Body of pancreas (tissue), 4 donors: ENCODE measurements at regions not wholly inside any gene's neighbourhood (a gene's known extent, or its start where the extent isn't known, plus 50 kb on each side); places are given as distances from the start of the nearest gene placed in this dataset.

Source experiments
- POLR2A ChIP-seq, 3 donors: fragments of 450-650 bp; IDR thresholded peaks; one replicate each; pipeline ENCODE4 v1.6.1; 2016; ENCODE audit warnings: antibody characterized with exemption in 3 of 3, mild to moderate bottlenecking in 2 of 3
- TF ChIP-seq, protein P1 (sequence below), 7 experiments: fragments of 450-650 bp in 4 of 7; fragments of 200-600 bp in 3 of 7; sonication (generic) in 3 of 7; IDR thresholded peaks; one replicate each; pipeline ENCODE4 v1.5.1; 2016 to 2019; ENCODE audit warnings: antibody characterized with exemption in 7 of 7

GRCh38 chr12:13350381-13350780 lies 153.9 kb downstream of the EMP1 start:
- TF ChIP-seq POLR2A (IDR thresholded peaks at IDR 0.05), result no peak
- TF ChIP-seq, protein P1, sequence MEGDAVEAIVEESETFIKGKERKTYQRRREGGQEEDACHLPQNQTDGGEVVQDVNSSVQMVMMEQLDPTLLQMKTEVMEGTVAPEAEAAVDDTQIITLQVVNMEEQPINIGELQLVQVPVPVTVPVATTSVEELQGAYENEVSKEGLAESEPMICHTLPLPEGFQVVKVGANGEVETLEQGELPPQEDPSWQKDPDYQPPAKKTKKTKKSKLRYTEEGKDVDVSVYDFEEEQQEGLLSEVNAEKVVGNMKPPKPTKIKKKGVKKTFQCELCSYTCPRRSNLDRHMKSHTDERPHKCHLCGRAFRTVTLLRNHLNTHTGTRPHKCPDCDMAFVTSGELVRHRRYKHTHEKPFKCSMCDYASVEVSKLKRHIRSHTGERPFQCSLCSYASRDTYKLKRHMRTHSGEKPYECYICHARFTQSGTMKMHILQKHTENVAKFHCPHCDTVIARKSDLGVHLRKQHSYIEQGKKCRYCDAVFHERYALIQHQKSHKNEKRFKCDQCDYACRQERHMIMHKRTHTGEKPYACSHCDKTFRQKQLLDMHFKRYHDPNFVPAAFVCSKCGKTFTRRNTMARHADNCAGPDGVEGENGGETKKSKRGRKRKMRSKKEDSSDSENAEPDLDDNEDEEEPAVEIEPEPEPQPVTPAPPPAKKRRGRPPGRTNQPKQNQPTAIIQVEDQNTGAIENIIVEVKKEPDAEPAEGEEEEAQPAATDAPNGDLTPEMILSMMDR (IDR thresholded peaks at IDR 0.05), result no peak
